GM19397 (cell line): ENCODE measurements at regions not wholly inside any gene's neighbourhood (a gene's known extent, or its start where the extent isn't known, plus 50 kb on each side); places are given as distances from the start of the nearest gene placed in this dataset.
"Not testable (repeated sequence)": the region's sequence is repeated elsewhere in the genome, so short reads cannot be mapped to it uniquely, and the experiment has no call there.

ENCODE experiments used
- ATAC-seq: cut with Tn5 transposase; IDR thresholded peaks from one replicate; pipeline ENCODE4 v1.9.1; 2021; ENCODE audit warnings: mild to moderate bottlenecking, moderate library complexity; ENCODE audit not compliant: unreplicated experiment

DNA sequence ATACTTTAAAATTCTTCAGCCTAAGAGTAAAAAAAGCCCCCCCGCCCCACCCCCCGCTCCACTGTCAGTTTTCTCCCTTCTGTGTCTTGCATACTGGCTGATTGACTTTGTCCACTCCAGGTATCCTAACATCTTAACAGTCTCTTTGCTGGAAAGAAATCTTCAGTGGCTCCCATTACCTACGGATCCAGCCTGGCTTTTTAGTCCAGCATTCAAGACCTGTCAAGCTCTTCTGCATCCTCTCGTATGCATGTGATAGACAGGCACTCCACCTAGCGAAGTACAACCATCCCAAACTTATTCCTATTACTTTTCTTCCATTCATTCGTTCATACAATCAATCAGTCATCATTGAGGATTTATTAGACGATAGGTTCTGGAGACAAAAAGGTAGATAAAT lies 288.1 kb downstream of the MYCN start:
- no peak for ATAC-seq

DNA sequence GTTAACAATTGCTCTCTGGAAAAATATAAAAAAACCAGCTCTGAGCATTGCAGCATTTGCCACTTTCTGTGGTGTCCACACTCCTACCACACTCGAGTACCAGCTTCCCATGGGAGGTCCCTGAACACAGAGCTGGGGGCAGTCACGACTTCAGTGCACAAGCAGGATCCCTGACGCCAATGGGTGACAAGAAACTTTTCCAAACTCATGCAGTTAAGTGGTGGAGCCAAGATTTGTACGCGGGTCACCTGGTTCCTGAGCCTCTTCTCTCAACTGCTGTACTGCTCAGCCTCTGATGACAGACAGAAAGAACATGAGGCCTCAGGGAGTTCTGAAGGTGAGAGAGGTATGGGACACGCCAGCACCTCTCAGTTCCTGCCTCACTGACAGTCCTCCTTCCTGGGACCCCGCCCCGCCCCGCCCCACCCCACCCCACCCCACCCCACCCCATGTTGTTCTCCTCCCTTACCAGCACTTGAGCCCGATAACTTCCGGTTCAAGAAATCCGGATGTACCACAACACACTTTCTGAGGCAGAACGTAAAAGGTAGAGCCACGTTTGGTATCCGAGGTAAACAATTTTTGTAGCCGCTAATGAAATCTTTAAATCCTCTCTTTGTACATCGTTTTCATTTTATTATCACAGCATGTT lies 287.6 kb downstream of the MYCN start:
- no peak for ATAC-seq

DNA sequence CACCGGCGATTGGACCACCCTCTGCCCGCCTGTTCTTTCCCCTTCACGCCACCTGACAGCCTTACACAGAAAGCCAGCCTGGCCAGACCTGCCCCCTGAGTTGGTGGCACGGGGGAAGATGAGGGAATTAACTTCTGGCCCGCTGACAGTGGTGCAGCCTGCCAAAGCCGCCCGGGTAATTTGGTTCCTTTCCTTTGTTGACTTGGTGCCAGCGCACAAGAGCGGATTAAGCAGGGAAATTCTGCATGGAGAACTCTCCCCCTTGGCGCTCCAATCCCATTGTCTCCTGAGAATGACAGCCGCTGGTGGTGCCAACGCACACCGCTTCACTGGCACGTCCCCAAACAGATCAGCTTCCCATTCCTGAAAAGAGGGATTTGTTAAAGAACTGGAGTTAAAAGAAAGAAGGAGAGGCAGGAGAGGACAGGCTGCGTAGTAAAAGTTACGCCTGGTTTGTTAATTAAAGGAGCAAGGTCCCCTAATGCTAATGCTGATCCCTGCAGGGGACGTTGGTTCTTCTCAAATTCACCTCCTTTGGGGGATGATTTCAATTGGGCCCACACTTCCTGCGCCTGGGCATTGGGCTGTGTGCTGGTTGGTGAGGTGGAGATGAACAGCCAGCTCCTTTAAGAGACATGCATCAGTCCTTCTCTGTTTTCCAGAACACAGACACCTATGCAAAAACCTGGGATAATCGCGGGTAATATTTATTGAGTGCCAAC lies 286.8 kb downstream of the MYCN start:
- no peak for ATAC-seq

DNA sequence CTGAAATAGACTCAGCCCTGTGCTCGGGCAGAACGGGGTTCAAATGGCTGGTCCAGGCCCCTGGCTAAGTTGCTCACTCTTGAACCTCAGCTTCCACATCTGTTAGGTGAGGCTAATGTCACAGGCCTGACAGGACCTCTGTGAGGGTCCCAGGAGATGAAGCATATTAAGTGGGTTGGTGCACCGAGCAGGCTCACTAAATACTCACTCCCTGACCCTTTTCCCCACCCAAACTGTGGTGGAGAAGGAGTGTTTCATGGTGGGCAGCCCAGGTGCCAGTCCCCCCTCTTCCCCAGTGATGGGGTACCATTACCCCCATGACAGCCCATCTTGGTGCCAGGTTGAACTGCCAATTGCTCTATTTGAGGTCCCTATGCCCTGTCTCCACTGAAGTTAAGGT lies 286.0 kb downstream of the MYCN start:
- ATAC-seq: no peak

DNA sequence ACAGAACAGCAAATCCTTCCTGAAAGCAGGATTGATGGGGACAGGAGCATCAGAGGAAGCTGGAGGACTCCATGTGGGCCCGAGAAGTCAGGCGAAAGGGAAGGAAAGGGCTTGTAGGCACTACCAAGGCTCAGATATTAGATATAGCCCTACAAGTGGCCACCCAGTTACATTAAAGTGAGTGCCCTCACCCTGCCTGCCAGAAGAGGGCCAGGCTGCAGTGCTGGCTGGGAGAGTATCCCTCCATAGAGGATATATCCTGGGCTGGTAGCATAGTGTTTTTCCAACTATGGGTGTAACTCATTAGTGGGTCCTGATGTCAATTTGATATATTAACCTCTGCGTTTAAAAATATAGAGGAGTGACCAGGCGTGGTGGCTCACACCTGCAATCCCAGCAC lies 285.2 kb downstream of the MYCN start:
- no peak for ATAC-seq

DNA sequence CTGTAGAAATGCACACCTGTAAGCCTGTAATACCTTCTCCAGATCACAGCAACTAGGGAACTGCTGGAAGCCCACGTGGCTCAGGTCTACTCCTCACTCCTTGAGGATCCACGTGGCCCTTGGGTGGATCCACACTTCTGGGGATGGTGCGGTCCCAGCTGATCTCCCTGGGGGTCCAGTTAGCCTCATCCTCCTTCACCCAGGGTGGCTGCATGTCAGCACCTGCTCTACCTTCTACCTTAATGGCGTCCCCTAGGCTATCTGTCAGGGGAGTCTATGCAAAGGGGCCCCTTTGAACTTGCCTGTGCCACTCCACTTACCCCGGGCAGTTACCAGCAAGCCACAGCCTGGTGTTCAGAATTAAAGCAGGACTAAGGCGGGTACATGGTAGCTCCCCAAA lies 284.7 kb downstream of the MYCN start:
- no peak for ATAC-seq

DNA sequence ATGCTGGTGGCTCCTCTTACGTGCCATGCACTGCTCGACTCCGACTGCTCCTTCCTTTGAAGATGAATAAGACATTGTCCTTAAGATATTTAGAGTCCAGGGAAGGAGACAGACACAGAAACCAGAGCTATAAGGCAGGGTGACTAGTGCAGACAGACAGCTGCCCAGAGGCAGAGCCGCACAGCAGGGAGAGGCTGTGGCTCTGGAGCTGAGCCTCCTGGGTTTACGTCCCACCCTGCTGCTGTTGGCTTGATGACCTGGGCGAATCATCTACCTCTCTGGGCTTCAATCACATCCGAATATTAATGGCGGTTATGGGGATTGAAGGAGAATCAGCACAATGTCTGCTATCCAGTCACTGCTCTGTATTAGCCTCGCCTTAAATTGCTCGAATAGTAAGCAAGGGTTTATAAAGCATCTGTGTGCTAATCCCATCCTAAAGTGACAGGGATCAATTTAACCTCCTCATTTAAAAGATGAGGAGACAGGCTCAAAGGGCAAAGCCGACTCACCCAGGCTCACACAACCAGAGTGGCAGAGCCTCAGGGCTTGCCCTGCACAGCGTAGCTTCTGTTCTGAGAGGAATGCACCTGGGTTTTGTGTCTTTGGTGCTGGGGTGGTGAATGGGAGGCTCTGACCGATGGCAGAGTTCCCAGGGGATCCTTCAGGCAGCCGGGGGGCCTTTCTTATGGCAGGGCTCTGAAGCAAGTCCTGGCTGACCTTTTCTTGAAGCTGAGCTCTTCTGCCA lies 284.1 kb downstream of the MYCN start:
- no peak for ATAC-seq

DNA sequence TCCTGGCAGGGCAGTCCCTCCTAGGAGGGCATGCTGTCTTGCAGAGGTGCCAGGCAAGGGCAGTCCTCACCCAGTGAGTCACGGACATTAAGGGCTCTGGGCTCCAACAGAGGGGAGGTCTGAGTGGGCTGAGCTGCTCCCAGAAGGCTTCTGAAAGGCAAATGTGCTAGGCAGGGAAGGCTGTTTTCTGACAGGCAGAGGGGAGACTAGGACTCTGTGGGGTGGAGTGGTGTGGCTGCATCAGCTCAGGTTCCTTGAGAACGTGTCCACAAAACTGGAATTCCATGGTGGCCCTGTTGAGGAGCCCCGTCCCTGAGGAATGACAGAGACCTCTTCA lies 283.5 kb downstream of the MYCN start:
- no peak for ATAC-seq

DNA sequence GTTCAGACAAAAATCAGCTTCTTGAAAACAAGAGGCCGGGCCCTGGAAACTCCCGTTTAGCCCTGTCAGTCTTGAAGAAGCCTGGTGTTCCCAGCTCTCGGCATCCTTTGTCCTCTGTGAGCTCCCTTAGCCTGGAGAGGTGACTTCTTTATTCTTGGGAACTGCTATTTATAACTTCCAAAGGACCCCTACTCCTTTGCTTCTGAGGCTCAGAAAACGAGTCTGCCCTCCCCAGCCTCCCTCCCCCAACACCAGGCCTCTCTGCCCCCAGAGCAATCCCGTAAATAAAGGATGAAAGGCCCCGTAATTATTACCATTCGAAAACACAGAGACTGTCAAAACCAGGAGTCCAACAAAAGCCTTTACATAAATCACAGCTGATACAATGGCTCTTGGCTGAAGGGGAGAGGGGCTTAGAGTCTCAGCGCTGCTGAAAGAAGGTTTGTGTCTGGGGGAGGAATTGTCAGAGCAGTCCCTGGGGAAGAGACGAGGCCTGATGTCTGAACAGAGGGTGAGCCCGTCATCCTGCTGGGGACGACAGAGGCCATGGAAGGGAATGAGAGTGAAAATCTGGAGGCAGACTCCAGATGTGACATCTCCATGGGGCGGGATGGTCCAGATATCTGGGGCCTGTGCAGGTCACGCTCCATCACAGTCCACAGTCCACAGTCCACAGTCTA lies 283.0 kb downstream of the MYCN start:
- ATAC-seq: no peak

DNA sequence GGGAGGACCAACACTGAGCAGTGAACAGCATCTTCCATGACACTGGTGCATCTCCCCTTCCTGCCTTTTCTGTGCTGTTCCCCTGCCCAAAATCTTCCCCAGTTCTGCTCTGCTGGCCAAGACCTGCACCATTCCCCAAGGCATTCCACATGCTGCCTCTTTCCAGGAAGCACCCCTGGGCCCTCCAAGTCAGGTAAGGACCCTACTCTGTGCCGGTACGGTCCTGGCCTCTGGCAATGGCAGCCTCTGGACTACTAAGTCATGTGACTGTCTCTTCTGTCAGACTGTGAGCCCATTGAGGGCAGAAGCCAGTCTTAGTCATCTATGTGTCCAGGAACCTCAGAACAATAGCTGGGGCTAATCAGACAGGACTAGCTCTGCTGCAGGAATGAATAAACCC lies 282.0 kb downstream of the MYCN start:
- ATAC-seq: no peak

DNA sequence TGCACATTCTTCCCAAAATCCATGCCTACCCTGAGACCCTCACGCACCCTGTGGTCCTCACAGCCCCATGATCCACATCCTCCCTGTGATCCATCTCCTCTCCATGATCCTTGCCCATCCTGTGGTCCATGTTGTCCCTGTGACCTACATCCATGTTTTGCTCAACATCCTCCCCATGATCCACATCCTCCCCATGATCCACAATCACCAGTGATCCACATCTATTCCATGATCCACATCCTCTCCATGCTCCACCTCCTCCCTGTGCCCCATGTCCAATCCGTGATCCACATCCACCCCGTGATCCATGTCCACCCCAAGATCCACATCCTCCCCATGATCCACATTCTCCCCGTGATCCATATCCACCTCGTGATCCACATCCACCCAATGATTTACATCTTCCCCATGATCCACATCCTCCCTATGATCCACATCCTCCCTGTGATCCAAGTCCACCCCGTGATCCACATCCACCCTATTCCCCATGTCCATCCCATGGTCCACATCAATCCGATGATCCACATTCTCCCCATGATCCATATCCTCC lies 281.2 kb downstream of the MYCN start:
- ATAC-seq: no peak

DNA sequence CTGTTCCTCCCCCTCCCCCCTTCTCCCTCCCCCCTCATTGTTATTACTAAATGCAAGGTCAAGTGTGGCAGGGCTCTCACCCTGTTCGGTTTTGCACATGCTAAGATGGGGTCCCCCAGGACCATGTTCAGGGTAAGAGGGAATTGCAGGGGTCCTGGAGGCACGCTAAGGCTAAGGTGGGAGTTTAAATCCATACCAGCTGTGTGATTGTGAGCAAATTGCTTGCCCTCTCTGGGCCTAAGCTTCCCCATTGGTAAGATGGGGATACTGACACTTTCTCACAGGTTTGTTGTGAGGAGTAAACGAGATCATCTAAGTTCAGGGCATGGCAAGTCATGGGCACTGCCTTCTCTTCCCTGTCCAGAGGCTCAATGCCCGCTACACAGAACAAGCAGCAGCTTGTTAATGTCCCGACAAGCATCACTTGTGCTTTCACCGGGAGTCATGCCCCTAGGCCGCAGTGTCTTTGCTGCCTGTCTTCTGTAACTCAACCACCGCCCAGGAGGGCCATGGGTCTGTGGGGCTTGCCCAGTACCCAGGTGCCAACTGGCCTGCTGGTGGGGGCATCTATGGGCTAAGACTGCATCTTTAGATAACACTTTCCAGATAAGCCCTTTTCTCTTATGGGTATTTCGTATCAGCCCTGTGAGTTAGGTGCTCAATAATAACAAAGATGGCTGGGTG lies 279.1 kb downstream of the MYCN start:
- ATAC-seq: no peak

DNA sequence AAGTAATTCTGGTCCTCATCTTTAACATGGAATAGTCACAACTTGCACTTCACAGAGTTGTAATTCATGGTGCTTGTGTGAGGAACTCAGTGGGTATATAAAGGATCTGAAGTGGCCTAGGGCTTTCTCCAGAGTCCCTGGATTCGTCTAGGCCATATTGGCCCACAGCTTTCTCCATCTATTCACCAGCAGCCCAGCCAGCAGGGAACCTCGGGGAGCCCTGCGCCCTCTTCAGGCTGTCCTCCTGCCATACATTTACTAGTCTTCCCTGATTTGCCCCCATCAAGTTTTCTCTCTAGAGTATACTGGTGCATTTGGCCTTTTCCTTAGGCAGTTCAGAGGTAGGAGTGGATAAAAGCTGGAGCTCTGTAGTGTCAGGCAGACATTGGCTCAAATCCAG lies 278.3 kb downstream of the MYCN start:
- no peak for ATAC-seq

DNA sequence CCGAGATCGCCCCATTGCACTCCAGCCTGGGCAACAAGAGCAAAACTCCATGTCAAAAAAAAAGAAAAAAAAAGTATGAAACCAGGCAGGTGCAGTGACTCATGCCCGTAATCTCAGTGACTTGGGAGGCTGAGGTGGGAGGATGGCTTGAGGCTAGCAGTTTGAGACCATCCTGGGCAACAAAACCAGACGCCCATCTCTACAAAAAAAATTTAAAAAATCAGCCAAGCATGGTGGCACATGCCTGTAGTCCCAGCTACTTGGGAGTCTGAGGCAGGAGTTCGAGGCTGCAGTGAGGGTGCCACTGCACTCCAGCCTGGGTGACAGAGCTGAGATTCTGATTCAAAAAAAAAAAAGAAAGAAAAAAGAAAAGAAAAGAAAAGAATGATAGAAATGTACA lies 277.8 kb downstream of the MYCN start:
- no peak for ATAC-seq

DNA sequence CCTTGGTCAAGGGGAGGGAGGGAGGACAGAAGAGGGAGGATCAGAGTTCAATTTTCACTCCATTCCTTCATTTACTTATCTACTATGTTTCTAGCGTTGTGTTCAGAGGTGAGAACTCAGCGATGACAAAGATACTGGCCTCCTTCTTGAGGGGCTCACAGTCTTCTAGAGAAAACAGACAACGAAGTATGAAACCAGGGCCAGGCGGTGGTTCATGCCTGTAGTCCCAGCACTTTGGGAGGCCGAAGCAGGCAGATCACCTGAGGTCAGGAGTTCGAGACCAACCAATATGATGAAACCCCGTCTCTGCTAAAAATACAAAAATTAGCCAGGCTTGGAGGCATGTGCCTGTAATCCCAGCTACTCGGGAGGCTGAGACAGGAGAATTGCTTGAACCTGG lies 277.4 kb downstream of the MYCN start:
- not testable (repeated sequence) for ATAC-seq

DNA sequence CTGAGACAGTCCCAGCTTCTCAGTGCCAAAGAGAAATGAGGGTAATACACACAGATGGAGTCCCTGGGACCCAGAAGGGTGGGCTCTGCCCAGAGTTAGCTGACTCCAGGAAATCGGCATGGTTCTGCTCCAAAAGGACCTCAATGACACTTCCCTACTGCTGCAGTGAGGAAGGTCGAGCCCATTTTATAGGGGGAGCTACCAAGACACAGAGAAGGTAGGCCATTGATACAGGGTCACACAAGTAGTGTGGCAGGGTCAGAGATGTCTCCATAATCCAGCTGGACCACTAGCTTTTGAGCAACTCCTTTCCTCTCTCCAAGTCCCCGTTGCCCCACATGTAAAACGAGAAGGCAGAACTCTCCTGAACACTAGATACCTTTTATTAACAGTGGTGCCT lies 276.9 kb downstream of the MYCN start:
- no peak for ATAC-seq

DNA sequence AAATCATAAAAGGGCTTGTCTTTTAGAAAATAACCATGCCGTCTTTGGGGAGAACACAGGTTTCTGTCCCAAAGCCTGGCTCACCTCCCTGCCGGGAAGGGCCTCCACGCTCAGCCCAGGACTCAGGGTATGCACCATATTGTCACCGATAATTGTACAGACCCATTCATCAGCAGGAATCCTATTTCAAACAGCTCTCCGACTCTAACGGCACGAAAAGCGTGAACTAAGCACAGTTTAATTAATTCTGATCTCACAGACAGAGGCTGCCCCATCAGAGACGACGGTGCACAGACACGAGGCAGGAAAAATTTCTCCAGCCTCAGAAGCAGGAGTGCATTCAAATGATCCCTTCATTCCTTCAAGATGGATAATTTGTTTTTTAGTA lies 276.2 kb downstream of the MYCN start:
- no peak for ATAC-seq

DNA sequence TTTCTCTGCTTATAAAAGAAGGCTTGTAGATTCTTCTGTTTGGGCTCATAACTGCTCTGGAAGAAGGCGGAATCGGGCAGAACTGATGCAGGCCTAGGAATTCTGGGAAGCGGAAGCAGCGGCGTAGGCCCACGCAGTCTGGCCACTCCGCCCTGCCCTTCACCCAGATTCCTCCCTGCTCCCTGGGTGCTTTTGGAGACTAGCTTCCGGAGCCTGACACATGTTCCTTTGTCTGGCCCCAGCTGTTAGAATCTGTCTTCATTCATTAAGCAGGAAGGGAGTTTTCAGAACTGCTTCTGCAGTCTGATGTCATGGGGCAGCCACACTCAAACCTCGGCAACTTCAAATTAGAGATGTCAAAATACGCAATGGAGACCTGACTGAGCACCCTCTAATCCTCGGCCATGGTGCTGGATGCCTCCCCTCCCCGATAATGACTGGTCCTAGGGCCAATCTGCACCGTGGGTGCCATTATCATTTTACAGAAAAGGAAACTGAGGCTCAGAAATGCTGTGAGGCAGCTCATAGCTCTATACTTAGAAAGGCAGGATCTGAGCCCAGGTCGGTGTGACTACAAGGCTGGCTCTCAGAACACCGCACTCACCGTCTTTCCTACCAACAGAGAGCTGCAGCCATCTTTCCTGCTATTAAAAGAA lies 275.7 kb downstream of the MYCN start:
- no peak for ATAC-seq

DNA sequence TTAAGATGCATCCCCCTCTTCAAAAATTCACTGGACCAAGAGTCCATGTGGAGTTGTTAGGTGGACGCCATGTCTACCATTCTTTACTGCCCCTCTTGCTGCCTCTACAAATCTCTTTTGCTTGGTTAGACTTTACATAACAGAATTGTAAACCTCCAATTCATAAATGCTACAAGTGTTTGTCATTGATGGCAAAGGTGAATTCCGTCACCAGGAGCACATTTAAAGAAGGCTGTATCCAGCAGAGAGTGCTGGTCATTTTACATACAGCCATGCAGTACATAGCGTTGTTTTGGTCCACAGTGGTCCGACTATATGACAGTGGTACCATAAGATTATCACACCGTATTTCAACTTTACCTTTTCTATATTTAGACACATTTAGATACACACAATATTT lies 274.5 kb downstream of the MYCN start:
- ATAC-seq: no peak

DNA sequence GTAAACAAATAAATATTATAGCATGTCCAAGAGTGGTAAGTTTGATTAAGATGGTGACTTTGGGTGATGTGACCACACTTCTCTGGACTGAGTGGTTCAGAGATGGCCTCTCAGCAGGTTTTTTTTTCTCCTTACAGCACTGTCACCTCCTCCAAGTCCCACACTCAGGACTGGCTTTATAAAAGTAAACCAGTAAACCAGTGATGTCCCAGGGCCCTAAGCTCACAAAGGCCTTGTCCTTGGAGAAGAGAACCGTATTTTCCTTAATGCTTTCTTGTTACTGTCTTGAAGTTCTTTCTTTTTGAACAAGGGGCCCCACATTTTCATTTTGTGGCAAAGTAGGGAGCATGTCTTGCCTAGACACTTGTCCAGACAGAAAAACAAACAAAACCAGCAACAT lies 274.0 kb downstream of the MYCN start:
- no peak for ATAC-seq
